ENCODE measurements at regions not wholly inside any gene's neighbourhood (a gene's known extent, or its start where the extent isn't known, plus 50 kb on each side); places are given as distances from the start of the nearest gene placed in this dataset.

- TF ChIP-seq CTCF (IDR thresholded peaks at IDR 0.05; ENCODE audit: extremely low read depth in 1 of 2, insufficient read depth in 1 of 2, low read depth in 1 of 2, low read length in 2 of 2): no peak
- no peak for TF ChIP-seq EZH2 (IDR thresholded peaks at IDR 0.05; ENCODE audit: borderline replicate concordance, low read depth, low read length, severe bottlenecking)
- no peak for TF ChIP-seq POLR2A (IDR thresholded peaks at IDR 0.05; ENCODE audit: low read depth, low read length)
- no peak for TF ChIP-seq POLR2AphosphoS5 (IDR thresholded peaks at IDR 0.05; ENCODE audit: insufficient read depth, low read depth, low read length)
- no peak for TF ChIP-seq MYC (IDR thresholded peaks at IDR 0.05; ENCODE audit: low read depth, low read length)
- TF ChIP-seq, protein P1, sequence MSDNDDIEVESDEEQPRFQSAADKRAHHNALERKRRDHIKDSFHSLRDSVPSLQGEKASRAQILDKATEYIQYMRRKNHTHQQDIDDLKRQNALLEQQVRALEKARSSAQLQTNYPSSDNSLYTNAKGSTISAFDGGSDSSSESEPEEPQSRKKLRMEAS (IDR thresholded peaks at IDR 0.05; ENCODE audit: insufficient read depth, insufficient read length): no peak
- TF ChIP-seq GATA2 (IDR thresholded peaks at IDR 0.05; ENCODE audit: insufficient read depth, insufficient read length, low read depth, low read length): no peak
- TF ChIP-seq JUN (IDR thresholded peaks at IDR 0.05; ENCODE audit: borderline replicate concordance, insufficient read depth, insufficient read length, low read depth): no peak
- TF ChIP-seq FOS (IDR thresholded peaks at IDR 0.05; ENCODE audit: borderline replicate concordance, insufficient read depth, low read length): no peak
These were observed 385.5 kb downstream of the SIPA1L2 start for GRCh38 chr1:232244426-232244825.

Data from endothelial cell of umbilical vein (primary cell).